K562 (cell line): ENCODE measurements at regions not wholly inside any gene's neighbourhood (a gene's known extent, or its start where the extent isn't known, plus 50 kb on each side); places are given as distances from the start of the nearest gene placed in this dataset.

Source experiments
- ATAC-seq: fragments of 200-7000 bp; cut with Tn5 transposase; 3 replicates; pipeline ENCODE4 v1.9.1; 2020; ENCODE audit warnings: moderate library complexity
- BruUV-seq: library from RNA; stranded (reverse); fragments of 400-500 nt; replicated peaks from 2 replicates; lab custom pipeline; 2021; lab: Mats Ljungman, UMichigan
- CTCF ChIA-PET: fragments of 300-600 bp; formaldehyde crosslinking; extraction: SDS; loops from one replicate; lab custom pipeline; 2021; ENCODE audit warnings: low intra/inter-chr PET ratio; lab: Yijun Ruan, JAX
- POLR2A ChIA-PET: fragments of 300-600, 350-650 bp; sonication (Branson Sonifier 250); formaldehyde crosslinking; extraction: SDS; loops from one replicate; lab custom pipeline; 2021; ENCODE audit warnings: antibody characterized with exemption, inconsistent platforms; lab: Yijun Ruan, JAX
- DNase-seq, 4 experiments: peaks; one replicate each; pipeline versions ENCODE4 v3.0.0 to v3.0.0-alpha.2; 2011 to 2018; ENCODE audit warnings: low spot score in 3 of 4, mixed read lengths in 3 of 4; ENCODE audit errors: extremely low read depth in 1 of 4
- FAIRE-seq: peaks from 2 replicates; lab custom pipeline; 2011; peaks lifted over from hg19 to GRCh38; lab: Jason Lieb, UNC
- H2AFZ ChIP-seq: 2 replicates; pipeline ENCODE4 v1.6.0; 2011; ENCODE audit warnings: low read depth, low read length, control low read depth, inconsistent platforms
- H3K27ac ChIP-seq: fragments of 200-600 bp; 3 replicates; pipeline ENCODE4 v1.8.0; 2011; ENCODE audit warnings: low read depth, mild to moderate bottlenecking, control low read depth, inconsistent platforms, low read length, moderate library complexity, mixed read lengths; ENCODE audit errors: extremely low read depth
- H3K27me3 ChIP-seq, 2 experiments: fragments of 300-600 bp in 1 of 2; 2 replicates in 1 of 2; 3 replicates in 1 of 2; pipeline versions ENCODE4 v1.6.0 to v1.8.0; 2011; ENCODE audit warnings: inconsistent platforms in 2 of 2, low read length in 2 of 2, mild to moderate bottlenecking in 1 of 2, mixed read lengths in 1 of 2, moderate library complexity in 1 of 2; ENCODE audit not compliant: control insufficient read depth in 2 of 2, insufficient read depth in 2 of 2
- H3K36me3 ChIP-seq: fragments of 300-600 bp; 3 replicates; pipeline ENCODE4 v1.8.0; 2011; ENCODE audit warnings: mild to moderate bottlenecking, low read length, inconsistent platforms; ENCODE audit not compliant: control insufficient read depth, insufficient read depth
- H3K4me1 ChIP-seq, 2 experiments: fragments of 200-600 bp in 1 of 2; replicated peaks in 1 of 2; 2 replicates in 1 of 2; 3 replicates in 1 of 2; pipeline versions ENCODE4 v1.5.1 to v1.8.0; 2011; ENCODE audit warnings: inconsistent platforms in 2 of 2, low read length in 2 of 2, mild to moderate bottlenecking in 1 of 2, mixed read lengths in 1 of 2, moderate library complexity in 1 of 2; ENCODE audit not compliant: control insufficient read depth in 2 of 2, insufficient read depth in 2 of 2
- H3K4me2 ChIP-seq: 2 replicates; pipeline ENCODE4 v1.6.1; 2011; ENCODE audit warnings: low read length, control low read depth, inconsistent platforms, mixed read lengths; ENCODE audit not compliant: insufficient read depth
- H3K4me3 ChIP-seq: fragments of 200-600 bp; sonication (generic), shearing (Covaris generic); 2 replicates; pipeline ENCODE4 v1.5.1; 2016; ENCODE audit warnings: control low read depth, inconsistent platforms
- H3K79me2 ChIP-seq: fragments of 200-600 bp; 3 replicates; pipeline ENCODE4 v1.8.0; 2011; ENCODE audit warnings: low read length, inconsistent platforms; ENCODE audit not compliant: control insufficient read depth, insufficient read depth
- H3K9ac ChIP-seq, 2 experiments: 2 replicates each; pipeline versions ENCODE4 v1.6.0 to v1.6.1; 2011; ENCODE audit warnings: low read depth in 2 of 2, low read length in 2 of 2, control low read depth in 1 of 2, inconsistent platforms in 1 of 2, mild to moderate bottlenecking in 1 of 2, mixed read lengths in 1 of 2; ENCODE audit not compliant: insufficient read depth in 1 of 2
- H3K9me1 ChIP-seq: one replicate; pipeline ENCODE4 v1.6.0; 2011; ENCODE audit warnings: inconsistent platforms, mild to moderate bottlenecking, low read length, moderate library complexity; ENCODE audit not compliant: control insufficient read depth, insufficient read depth
- H3K9me3 ChIP-seq: replicated peaks from 2 replicates; pipeline ENCODE4 v1.5.1; 2011; ENCODE audit warnings: low read depth, low read length, inconsistent platforms; ENCODE audit not compliant: control insufficient read depth, insufficient read depth
- H4K20me1 ChIP-seq: replicated peaks from 2 replicates; pipeline ENCODE4 v1.6.1; 2011; ENCODE audit warnings: low read length, inconsistent platforms, mixed read lengths; ENCODE audit not compliant: control insufficient read depth, insufficient read depth
- CEBPG ChIP-seq, 3 experiments: fragments of 200-800 bp in 1 of 3; sonication (Bioruptor generic) in 1 of 3; sonication (generic) in 1 of 3; formaldehyde crosslinking in 1 of 3; IDR thresholded peaks in 2 of 3; conservative IDR thresholded peaks in 1 of 3; 2 replicates each; pipeline versions ENCODE4 v1.6.1 to v1.8.0; 2016 to 2022; ENCODE audit warnings: missing compliant biosample characterization in 2 of 3, missing genetic modification characterization in 2 of 3, mild to moderate bottlenecking in 1 of 3, missing genetic modification reagents in 1 of 3
- E2F8 ChIP-seq: fragments of 450-650 bp; IDR thresholded peaks from 2 replicates; pipeline ENCODE4 v1.7.1; 2018; ENCODE audit warnings: mild to moderate bottlenecking, low read depth; ENCODE audit not compliant: partially characterized antibody
- HOMEZ ChIP-seq: fragments of 250-450 bp; sonication (Bioruptor Pico); IDR thresholded peaks from 2 replicates; pipeline ENCODE4 v1.4.0; 2020; ENCODE audit warnings: mild to moderate bottlenecking, moderate library complexity
- KAT7 ChIP-seq: sonication (generic); formaldehyde crosslinking; IDR thresholded peaks from 2 replicates; pipeline ENCODE4 v1.8.0; 2022; ENCODE audit warnings: missing genetic modification reagents, mild to moderate bottlenecking, borderline replicate concordance
- POLR2A ChIP-seq: fragments of 450-650 bp; conservative IDR thresholded peaks from 2 replicates; pipeline ENCODE4 v1.6.1; 2016
- PTBP1 ChIP-seq: fragments of 200-400 bp; formaldehyde crosslinking; IDR thresholded peaks from 2 replicates; pipeline ENCODE4 v1.6.1; 2017; ENCODE audit warnings: low read depth, low read length
- RBM14 ChIP-seq: fragments of 200-400 bp; formaldehyde crosslinking; IDR thresholded peaks from 2 replicates; pipeline ENCODE4 v1.6.1; 2018; ENCODE audit warnings: low read depth, mild to moderate bottlenecking, low read length, moderate library complexity, borderline replicate concordance; ENCODE audit not compliant: insufficient read depth
- RFX7 ChIP-seq: fragments of 250-450 bp; sonication (Bioruptor Pico); IDR thresholded peaks from 2 replicates; pipeline ENCODE4 v1.5.1; 2021; ENCODE audit warnings: mild to moderate bottlenecking
- SMARCE1 ChIP-seq: fragments of 450-650 bp; IDR thresholded peaks from 2 replicates; pipeline ENCODE4 v1.7.1; 2016; ENCODE audit warnings: mild to moderate bottlenecking
- SRSF1 ChIP-seq: fragments of 200-400 bp; formaldehyde crosslinking; IDR thresholded peaks from 2 replicates; pipeline ENCODE4 v1.6.1; 2017; ENCODE audit warnings: mild to moderate bottlenecking, low read depth, low read length, moderate library complexity
- ZKSCAN3 ChIP-seq: fragments of 250-450 bp; sonication (Bioruptor Pico); IDR thresholded peaks from 2 replicates; pipeline ENCODE4 v1.4.0; 2020
- ZKSCAN8 ChIP-seq: fragments of 200-800 bp; sonication (Bioruptor generic); IDR thresholded peaks from 2 replicates; pipeline ENCODE4 v1.6.1; 2016; ENCODE audit warnings: missing genetic modification characterization, missing compliant biosample characterization
- ZNF444 ChIP-seq: fragments of 250-450 bp; sonication (Bioruptor Pico); IDR thresholded peaks from 2 replicates; pipeline ENCODE4 v1.4.0; 2020; ENCODE audit warnings: mild to moderate bottlenecking, moderate library complexity
- WGBS: fragments of 100-300 bp; shearing (Covaris generic); methylation state at CpG from one replicate; pipeline ENCODE4 v1.1.6; 2016; ENCODE audit warnings: low coverage, mixed read lengths; ENCODE audit not compliant: insufficient coverage; ENCODE audit errors: missing lambda C conversion rate; 5-methylcytosine and 5-hydroxymethylcytosine counted together
- in situ Hi-C: fragments of 300-500 bp; cut with MboI; formaldehyde crosslinking; loops from 4 replicates; pipeline ENCODE4 v1.15.0; 2018; ENCODE audit warnings: inconsistent platforms, mixed read lengths
- intact Hi-C: fragments of 100-400 bp; cut with micrococcal nuclease; formaldehyde crosslinking; loops from 2 replicates; pipeline ENCODE4 v1.14.2; 2022

GRCh38 chr6:169908403-169908933 is 157.0 kb downstream of the ERMARD start (continued):
- TF ChIP-seq E2F8 (no peak), ZNF444 (CRISPR knock-in tag) (no peak), PTBP1 (no peak)
- TF ChIP-seq, all 486 proteins: peak for 0

- Histone ChIP-seq H2AFZ (no peak overlapping the region), H3K79me2 (no peaks in the 10 kb centered on the region), H3K9ac (no peak overlapping the region), H3K27ac (no peak overlapping the region), H3K4me3 (no peak overlapping the region), H3K4me2 (no peak overlapping the region), H4K20me1 (peaks cover 8% of the 10 kb centered on the region), H3K9me1 (peaks cover 2% of the 10 kb centered on the region), H3K9me3 (no peaks in the 10 kb centered on the region), H3K36me3 (no peaks in the 10 kb centered on the region), H3K4me1 (no peaks in the 10 kb centered on the region), H3K27me3 (peaks cover 37 to 92% of the 10 kb centered on the region in 2 experiments; a peak in 4 of 5 replicates)
- 2% methylated on average over 8 of the region's 9 CpGs for WGBS
- TF ChIP-seq ZKSCAN3 (CRISPR knock-in tag) = no peak
- TF ChIP-seq CEBPG (CRISPR knock-in tag; IDR thresholded peaks at IDR 0.05) = no peak
- no peak for TF ChIP-seq CEBPG (tag; conservative IDR thresholded peaks at IDR 0.05 in 1 of 2, IDR thresholded peaks at IDR 0.05 in 1 of 2)
- no peak for TF ChIP-seq ZKSCAN8 (CRISPR knock-in tag)
- no peak for TF ChIP-seq KAT7 (CRISPR knock-in tag)
- TF ChIP-seq SMARCE1 = no peak
- TF ChIP-seq POLR2A = no peak
- TF ChIP-seq RFX7 (CRISPR knock-in tag) = no peak
- no peak for TF ChIP-seq HOMEZ (CRISPR knock-in tag)
- TF ChIP-seq RBM14 = no peak
- TF ChIP-seq SRSF1 = no peak
- ChIA-PET POLR2A (interaction anchor here (0.6 kb wide), 1 partner anchor 26 kb away, joined by 3 read pairs; no protein-coding TSS in a partner anchor), CTCF (no interaction called here)
- intact Hi-C loops (no loop called here), in situ Hi-C loops (no loop called here)
- DNase-seq = no peak
- ATAC-seq = no peak
- FAIRE-seq = no peak
- BruUV-seq = no TSS peak
Observed at GRCh38 chr6:169907419-169908115, 156.1 kb downstream of the ERMARD start.
